T-helper 1 cell treated with Interleukin-12 subunit alpha and Interleukin-12 subunit beta and Interleukin-4 antibody, amounts not matched to agents 30 μg/mL and 1 μg/mL, for 36 hours (primary cell): ENCODE measurements at regions not wholly inside any gene's neighbourhood (a gene's known extent, or its start where the extent isn't known, plus 50 kb on each side); places are given as distances from the start of the nearest gene placed in this dataset.
"Not testable (repeated sequence)": the region's sequence is repeated elsewhere in the genome, so short reads cannot be mapped to it uniquely, and the experiment has no call there.

Experiments used
- H3K27ac Mint-ChIP-seq: one replicate; pipeline ENCODE4 v1.8.0; 2021; ENCODE audit warnings: mild to moderate bottlenecking, mixed read lengths
- H3K27me3 Mint-ChIP-seq: one replicate; pipeline ENCODE4 v1.8.0; 2021; ENCODE audit warnings: low read depth, mixed read lengths
- H3K36me3 Mint-ChIP-seq: one replicate; pipeline ENCODE4 v1.8.0; 2021; ENCODE audit warnings: low read depth, mixed read lengths
- H3K4me1 Mint-ChIP-seq: one replicate; pipeline ENCODE4 v1.8.0; 2021; ENCODE audit warnings: low read depth, mixed read lengths
- H3K4me3 Mint-ChIP-seq: one replicate; pipeline ENCODE4 v1.8.0; 2021; ENCODE audit warnings: mild to moderate bottlenecking, moderate library complexity, mixed read lengths
- H3K9me3 Mint-ChIP-seq: one replicate; pipeline ENCODE4 v1.8.0; 2021; ENCODE audit warnings: mixed read lengths

DNA sequence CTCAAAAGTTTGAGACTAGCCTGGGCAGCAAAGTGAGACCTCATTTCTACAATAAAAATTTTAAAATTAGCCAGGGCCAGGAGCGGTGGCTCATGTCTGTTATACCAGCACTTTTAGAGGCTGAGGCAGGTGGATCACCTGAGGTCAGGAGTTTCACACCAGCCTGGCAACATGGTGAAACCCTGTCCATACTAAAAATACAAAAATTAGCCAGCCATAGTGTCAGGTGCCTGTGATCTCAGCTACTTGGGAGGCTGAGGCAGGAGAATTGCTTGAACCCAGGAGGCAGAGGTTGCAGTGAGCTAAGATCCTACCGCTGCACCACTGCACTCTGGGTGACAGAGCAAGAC, 85.1 kb upstream of the MAP4 start:
- not testable (repeated sequence) for H3K4me3 Mint-ChIP-seq, H3K4me1 Mint-ChIP-seq, H3K36me3 Mint-ChIP-seq, H3K9me3 Mint-ChIP-seq, H3K27ac Mint-ChIP-seq
- peaks cover 17% of the 10 kb centered on the region for H3K27me3 Mint-ChIP-seq

DNA sequence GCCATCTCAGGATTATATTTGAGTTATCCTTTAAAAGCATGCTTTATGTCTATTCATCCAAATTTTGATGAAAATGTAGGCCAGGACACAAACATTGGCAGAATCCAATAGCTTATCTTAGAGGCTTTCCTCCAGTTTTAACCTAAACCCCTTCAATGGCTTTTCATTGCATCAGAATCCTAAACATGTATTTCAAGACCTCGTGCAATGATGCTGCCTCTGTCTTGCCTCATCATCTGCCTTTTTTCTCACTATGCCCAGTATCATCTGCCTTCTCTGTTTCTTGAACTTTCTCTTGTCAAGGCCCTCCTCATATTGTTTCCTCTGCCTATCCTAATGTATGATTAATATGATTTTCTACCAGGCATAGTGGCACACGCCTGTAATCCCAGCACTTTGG, 76.1 kb upstream of the MAP4 start:
- Mint-ChIP-seq H3K27ac (no peak overlapping the region), H3K4me1 (peaks cover 4% of the 10 kb centered on the region), H3K4me3 (no peak overlapping the region), H3K9me3 (no peaks in the 10 kb centered on the region), H3K27me3 (peaks cover 4% of the 10 kb centered on the region), H3K36me3 (no peaks in the 10 kb centered on the region)

DNA sequence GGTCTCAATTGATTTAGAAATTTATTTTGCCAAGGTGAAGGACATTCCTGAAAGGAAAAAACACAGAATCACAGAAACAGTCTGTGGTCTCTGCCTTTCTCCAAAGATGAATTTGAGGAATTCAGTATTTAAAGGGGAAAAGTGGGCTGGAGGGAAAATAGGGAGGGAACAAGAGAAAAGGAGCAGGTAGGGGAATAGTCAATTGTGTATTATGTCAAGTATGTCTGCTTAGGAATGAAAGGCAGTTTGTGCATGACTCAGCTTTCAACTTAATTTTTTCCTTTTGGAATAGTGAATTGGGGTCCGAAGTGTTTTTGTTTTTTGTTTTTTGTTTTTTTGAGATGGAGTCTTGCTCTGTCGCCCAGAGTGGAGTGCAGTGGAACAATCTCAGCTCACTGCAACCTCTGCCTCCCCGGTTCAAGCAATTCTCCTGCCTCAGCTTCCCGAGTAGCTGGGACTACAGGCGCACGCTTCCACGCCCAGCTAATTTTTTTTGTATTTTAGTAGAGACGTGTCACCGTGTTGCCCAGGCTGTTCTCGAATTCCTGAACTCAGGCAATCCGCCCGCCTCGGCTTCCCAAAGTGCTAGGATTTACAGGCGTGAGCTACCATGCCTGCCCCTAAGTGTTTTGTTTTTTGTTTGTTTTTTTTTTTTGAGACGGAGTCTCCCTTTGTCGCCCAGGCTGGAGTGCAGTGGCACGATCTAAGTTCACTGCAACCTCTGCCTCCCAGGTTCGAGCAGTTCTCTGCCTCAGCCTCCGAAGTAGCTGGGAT, 74.1 kb upstream of the MAP4 start:
- H3K9me3 Mint-ChIP-seq, result no peaks in the 10 kb centered on the region
- H3K27ac Mint-ChIP-seq, result no peak overlapping the region
- peaks cover 4% of the 10 kb centered on the region for H3K27me3 Mint-ChIP-seq
- H3K4me1 Mint-ChIP-seq, result peaks cover 11% of the 10 kb centered on the region
- no peaks in the 10 kb centered on the region for H3K36me3 Mint-ChIP-seq
- peak overlapping the region; percentile 96 for H3K4me3 Mint-ChIP-seq

DNA sequence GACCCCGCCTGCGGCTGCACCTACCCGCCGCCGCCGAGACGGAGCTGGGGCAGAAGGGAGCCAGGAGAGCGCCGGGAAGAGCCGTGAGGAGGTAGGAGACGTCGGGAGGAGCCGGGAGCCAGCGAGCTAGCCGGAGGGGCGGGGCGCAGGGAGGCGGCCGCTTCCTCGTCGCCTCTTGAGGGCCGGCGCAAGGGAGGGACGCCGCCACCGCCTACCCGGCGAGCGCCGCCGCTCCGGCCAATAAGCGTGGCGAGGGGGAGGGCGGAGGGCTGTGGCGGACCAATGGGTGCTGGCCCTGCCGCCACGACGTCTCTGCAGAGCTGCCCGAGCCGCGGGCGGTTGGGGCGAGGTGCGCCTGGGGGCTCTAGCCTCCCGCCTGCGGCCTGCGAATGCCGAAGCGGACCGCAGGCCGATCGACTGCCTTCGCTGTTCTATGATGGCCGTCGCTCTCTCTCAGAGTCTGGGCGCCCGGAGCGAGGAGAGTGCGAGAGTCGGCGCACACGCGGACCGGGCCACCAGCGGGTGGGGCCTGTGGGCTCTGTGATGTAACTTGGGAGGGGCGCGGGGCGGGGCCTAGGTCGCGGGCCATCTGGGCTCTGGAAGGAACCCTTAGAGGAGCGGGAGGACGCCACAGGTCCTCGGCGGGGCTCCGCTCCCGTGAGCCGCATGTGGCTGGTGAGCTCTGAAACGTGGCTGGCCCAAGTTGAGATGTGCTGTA, 72.7 kb upstream of the MAP4 start:
- Mint-ChIP-seq H3K36me3 (peaks cover 6% of the 10 kb centered on the region), H3K4me3 (peak overlapping the region; percentile 96), H3K27ac (peak overlapping the region; percentile 96), H3K4me1 (peaks cover 19% of the 10 kb centered on the region), H3K27me3 (peaks cover 4% of the 10 kb centered on the region), H3K9me3 (no peaks in the 10 kb centered on the region)

DNA sequence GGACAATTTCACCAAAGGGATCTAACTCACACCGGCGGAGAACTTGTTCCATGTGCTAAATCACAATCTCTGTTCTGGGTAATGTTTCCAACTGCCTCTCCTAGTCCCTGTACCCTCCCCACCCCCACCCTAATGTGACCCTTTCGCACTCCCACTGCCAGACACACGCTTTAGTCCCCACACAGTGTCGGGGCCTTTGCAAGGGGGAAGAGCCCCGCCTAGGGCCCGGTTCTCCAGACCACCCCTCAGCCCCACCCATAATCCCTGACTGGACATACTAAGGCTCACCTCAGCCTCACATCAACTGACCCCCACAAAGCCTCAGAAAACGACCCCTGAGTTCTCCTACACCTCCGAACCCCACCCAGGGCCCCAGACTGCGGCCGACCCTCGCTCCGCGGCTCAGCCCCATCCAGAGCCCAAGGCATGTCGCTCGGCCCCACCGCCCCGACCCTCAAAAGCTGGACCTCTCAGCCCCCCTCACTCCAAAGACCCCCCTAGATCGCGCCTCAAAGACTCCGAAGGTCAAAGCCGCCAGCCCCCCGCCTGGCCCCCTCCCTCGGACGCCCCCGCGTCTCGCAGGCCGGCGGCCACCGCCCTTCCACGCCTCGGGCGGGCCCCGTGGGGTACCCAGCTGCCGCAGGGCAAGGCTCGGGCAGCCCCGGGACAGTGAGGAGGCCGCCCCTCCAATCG, 72.0 kb upstream of the MAP4 start:
- H3K9me3 Mint-ChIP-seq, result no peaks in the 10 kb centered on the region
- H3K27ac Mint-ChIP-seq, result peak overlapping the region; percentile 96
- H3K4me1 Mint-ChIP-seq, result peaks cover 19% of the 10 kb centered on the region
- peak overlapping the region; percentile 96 for H3K4me3 Mint-ChIP-seq
- peaks cover 6% of the 10 kb centered on the region for H3K36me3 Mint-ChIP-seq
- H3K27me3 Mint-ChIP-seq, result peaks cover 4% of the 10 kb centered on the region

DNA sequence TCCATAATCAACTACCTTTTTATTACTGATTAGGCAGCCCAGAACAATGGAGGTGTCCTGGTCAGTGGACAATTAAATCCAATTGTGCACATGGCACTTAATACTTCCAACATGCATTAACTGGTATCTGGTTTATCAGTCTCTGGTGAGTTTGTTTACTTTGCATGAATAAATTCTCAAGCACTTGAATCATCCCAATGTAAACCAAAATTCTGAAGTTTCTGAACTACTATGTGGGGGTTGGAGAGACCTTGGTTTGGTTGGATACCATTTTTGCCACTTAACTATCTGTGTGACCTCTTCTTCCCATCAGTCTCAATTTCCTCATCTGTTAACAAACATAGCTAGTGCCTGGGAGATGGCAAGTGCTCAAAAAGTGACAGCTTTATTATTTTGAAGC, 70.5 kb upstream of the MAP4 start:
- peaks cover 4% of the 10 kb centered on the region for H3K27me3 Mint-ChIP-seq
- H3K27ac Mint-ChIP-seq, result peak overlapping the region; percentile 92
- no peaks in the 10 kb centered on the region for H3K9me3 Mint-ChIP-seq
- H3K4me1 Mint-ChIP-seq, result peaks cover 20% of the 10 kb centered on the region
- H3K4me3 Mint-ChIP-seq, result peak overlapping the region; percentile 96
- peaks cover 8% of the 10 kb centered on the region for H3K36me3 Mint-ChIP-seq

DNA sequence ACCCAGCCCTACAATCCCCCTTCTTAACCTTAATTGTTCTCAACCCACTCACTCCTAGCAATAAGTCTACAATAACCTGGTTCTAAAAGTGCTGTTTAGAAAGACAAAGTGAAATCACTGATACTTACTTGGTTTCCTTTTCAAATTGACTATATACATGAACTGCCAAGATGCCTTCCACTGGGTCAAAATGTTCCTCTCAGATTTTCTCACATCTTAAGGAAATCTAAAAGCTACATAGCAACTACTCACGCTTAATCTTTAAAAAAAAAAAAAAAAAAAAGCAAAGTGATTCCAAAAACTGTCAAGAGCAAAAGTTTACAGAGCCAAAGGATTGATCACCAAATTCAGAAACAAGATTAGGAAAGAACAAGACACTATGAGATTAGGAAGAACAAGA, 68.7 kb upstream of the MAP4 start:
- no peak overlapping the region for H3K4me3 Mint-ChIP-seq
- H3K27ac Mint-ChIP-seq, result peak overlapping the region; percentile 50
- peaks cover 23% of the 10 kb centered on the region for H3K4me1 Mint-ChIP-seq
- H3K36me3 Mint-ChIP-seq, result peaks cover 10% of the 10 kb centered on the region
- no peaks in the 10 kb centered on the region for H3K9me3 Mint-ChIP-seq
- H3K27me3 Mint-ChIP-seq, result no peaks in the 10 kb centered on the region

DNA sequence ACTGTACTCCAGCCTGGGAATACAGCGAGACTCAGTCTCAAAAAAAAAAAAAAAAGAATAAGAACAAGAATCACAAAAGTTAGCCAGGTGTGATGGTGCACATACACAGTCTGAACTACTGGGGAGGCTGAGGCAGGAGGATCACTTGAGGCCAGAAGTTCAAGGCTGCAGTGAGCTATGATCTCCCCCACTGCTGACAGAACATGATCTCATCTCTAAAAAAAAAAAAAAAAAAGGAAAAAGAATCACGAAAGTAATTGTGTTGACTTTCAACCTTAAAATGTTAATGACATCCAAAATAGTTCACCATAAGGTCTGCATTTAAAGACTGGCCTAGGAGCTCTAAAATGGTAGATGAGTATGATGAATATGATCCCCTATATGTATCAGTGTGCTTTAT, 68.0 kb upstream of the MAP4 start:
- H3K27ac Mint-ChIP-seq, result no peak overlapping the region
- peaks cover 11% of the 10 kb centered on the region for H3K36me3 Mint-ChIP-seq
- H3K4me3 Mint-ChIP-seq, result no peak overlapping the region
- no peaks in the 10 kb centered on the region for H3K27me3 Mint-ChIP-seq
- H3K4me1 Mint-ChIP-seq, result peaks cover 23% of the 10 kb centered on the region
- H3K9me3 Mint-ChIP-seq, result no peaks in the 10 kb centered on the region

DNA sequence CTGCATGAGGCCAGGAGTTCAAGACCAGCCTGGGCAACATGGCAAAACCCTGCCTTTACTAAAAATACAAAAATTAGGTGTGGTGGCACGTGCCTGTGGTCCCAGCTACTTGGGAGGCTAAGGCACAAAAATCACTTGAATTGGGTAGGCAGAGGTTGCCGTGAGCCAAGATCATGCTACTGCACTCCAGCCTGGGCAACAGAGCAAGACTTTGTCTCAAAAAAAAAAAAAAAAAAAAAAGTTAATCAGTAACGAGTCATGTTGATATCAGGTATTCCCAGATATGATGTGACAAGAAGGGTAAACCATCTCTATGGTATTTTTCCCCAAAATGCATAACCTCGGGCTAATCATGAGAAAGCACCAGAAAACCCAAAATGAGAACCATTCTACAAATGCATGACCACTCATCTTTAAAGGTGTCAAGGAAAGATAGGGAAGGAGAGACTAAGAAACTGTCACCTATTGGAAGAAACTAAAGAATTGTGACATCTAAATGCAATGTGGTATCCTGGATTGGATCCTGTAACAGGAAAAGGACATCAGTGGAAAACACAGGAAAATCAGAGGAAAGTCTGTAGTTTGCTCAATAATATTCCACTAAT, 66.5 kb upstream of the MAP4 start:
- Mint-ChIP-seq H3K4me1 (peaks cover 23% of the 10 kb centered on the region), H3K4me3 (no peak overlapping the region), H3K27me3 (no peaks in the 10 kb centered on the region)

DNA sequence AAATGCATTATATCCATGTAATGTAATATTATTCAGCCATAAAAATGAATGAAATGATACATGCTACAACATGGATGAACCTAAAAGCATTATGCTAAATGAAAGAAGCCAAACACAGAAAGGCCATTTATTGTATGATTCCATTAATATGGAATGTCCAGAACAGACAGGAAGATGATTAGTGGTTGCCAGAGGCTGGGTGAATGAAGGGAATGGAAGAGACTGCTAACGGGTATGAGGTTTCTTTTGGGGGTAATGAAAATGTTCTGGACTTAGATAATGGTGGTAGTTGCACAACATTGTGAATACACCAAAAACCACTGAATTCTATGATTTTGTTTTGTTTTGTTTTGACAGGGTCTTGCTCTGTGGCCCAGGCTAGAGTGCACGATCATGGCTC, 61.6 kb upstream of the MAP4 start:
- Mint-ChIP-seq H3K9me3 (no peaks in the 10 kb centered on the region), H3K4me1 (peaks cover 6% of the 10 kb centered on the region), H3K27ac (no peak overlapping the region), H3K4me3 (no peak overlapping the region), H3K36me3 (peaks cover 11% of the 10 kb centered on the region), H3K27me3 (no peaks in the 10 kb centered on the region)

More for the DNA sequence above, 66.5 kb upstream of the MAP4 start:
- Mint-ChIP-seq H3K36me3 (peaks cover 13% of the 10 kb centered on the region), H3K9me3 (no peaks in the 10 kb centered on the region), H3K27ac (no peak overlapping the region)

DNA sequence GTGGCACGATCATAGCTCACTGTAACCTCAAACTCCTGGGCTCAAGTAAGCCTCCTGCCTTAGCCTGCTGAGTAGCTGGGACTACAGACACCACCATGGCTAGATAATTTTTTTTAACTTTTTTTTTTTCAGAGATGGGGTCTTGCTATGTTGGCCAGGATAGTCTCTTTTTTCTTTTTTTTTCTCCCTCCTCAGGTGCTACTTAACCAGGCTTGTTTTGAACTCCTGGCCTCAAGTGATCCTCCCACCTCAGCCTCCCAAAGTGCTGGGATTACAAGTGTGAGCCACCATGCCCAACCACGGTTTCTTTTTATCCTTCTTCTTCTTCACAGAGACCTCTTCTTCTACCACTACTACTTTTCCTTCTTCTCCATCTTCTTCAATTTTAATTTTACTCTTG, 53.8 kb upstream of the MAP4 start:
- H3K36me3 Mint-ChIP-seq, result peaks cover 12% of the 10 kb centered on the region
- H3K27ac Mint-ChIP-seq, result no peak overlapping the region
- no peaks in the 10 kb centered on the region for H3K9me3 Mint-ChIP-seq
- H3K27me3 Mint-ChIP-seq, result no peaks in the 10 kb centered on the region
- H3K4me1 Mint-ChIP-seq, result peaks cover 6% of the 10 kb centered on the region
- no peak overlapping the region for H3K4me3 Mint-ChIP-seq

DNA sequence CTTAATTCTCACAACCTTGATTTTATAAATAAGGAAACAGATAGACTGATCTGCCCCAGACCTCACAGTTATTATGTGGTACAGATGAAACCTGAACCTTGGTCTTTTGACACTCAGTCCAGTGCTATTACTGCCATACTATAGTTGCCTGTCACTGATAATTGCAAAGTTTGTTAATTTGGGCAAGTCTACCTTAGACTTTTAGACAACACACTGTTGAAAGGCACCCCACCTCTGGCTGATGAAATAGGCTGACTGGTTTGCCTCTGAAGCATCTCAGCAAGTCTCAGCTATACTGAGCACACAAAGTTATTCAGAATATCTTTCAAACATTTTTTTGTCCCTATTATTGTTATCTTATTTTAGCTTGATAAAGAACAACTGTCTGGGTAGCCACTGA, 53.1 kb upstream of the MAP4 start:
- no peaks in the 10 kb centered on the region for H3K27me3 Mint-ChIP-seq
- peaks cover 11% of the 10 kb centered on the region for H3K36me3 Mint-ChIP-seq
- no peak overlapping the region for H3K4me3 Mint-ChIP-seq
- H3K4me1 Mint-ChIP-seq, result peaks cover 10% of the 10 kb centered on the region
- H3K27ac Mint-ChIP-seq, result no peak overlapping the region
- H3K9me3 Mint-ChIP-seq, result no peaks in the 10 kb centered on the region

DNA sequence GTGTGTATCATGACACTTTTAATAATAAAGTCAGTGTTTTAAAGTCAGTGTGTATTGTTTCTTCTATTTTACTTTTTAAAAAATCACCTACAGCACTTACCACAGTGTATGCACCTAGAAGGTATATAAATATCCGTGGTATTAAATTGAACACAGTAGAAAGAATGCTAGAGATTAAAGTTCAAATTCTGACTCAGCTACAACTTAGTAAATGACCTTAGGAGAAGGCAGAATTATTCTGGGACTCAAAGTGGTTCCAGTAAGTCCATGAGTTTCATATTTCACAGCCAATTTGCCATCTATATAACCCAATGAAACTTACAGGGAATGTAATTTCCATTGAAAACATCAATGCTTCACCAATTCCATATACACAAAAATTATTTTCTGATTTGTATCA, 52.7 kb upstream of the MAP4 start:
- H3K9me3 Mint-ChIP-seq, result no peaks in the 10 kb centered on the region
- no peak overlapping the region for H3K27ac Mint-ChIP-seq
- H3K27me3 Mint-ChIP-seq, result no peaks in the 10 kb centered on the region
- no peak overlapping the region for H3K4me3 Mint-ChIP-seq
- peaks cover 14% of the 10 kb centered on the region for H3K4me1 Mint-ChIP-seq
- H3K36me3 Mint-ChIP-seq, result peaks cover 12% of the 10 kb centered on the region

DNA sequence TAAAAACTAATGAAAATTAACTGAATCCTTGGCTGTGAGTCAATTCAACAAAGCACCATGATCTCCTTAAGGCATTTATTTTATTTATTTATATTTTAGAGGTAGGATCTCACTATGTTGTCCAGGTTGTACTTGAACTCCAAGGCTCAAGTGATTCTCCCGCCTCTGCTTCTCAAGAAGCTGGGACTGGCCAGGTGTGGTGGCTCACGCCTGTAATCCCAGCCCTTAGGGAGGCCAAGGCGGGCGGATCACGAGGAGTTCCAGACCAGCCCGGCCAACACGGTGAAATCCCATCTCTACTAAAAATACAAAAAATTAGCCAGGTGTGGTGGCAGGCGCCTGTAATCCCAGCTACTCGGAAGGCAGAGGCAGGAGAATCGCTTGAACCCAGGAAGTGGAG, 52.1 kb upstream of the MAP4 start:
- not testable (repeated sequence) for H3K4me3 Mint-ChIP-seq, H3K27ac Mint-ChIP-seq, H3K27me3 Mint-ChIP-seq, H3K9me3 Mint-ChIP-seq
- H3K36me3 Mint-ChIP-seq, result peaks cover 12% of the 10 kb centered on the region
- peaks cover 17% of the 10 kb centered on the region for H3K4me1 Mint-ChIP-seq

DNA sequence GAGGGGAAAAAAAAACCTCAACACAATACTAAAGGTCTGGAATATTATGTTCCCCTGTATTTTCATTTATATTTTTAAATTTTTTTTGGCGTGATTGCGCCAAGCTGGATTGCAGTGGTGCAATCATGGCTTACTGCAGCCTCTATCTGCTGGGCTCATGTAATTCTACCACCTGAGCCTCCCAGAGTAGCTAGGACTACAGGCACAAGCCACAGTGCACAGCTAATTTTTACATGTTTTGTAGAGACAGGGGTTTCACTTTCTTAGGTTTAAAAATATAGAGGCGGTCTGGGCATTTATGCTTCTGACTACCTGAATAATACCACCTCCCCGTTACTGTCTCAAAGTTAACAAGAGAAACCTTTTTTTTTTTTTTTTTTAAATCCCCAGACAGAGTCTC, 51.1 kb upstream of the MAP4 start:
- Mint-ChIP-seq H3K27ac (no peak overlapping the region), H3K27me3 (no peaks in the 10 kb centered on the region), H3K4me3 (no peak overlapping the region), H3K9me3 (no peaks in the 10 kb centered on the region), H3K36me3 (peaks cover 13% of the 10 kb centered on the region), H3K4me1 (peaks cover 16% of the 10 kb centered on the region)
